Ovary (tissue), 3 donors: ENCODE measurements at regions not wholly inside any gene's neighbourhood (a gene's known extent, or its start where the extent isn't known, plus 50 kb on each side); places are given as distances from the start of the nearest gene placed in this dataset.

Experiments used
- CTCF ChIP-seq, 3 donors: fragments of 450-650 bp in 2 of 3; fragments of 200-600 bp in 1 of 3; IDR thresholded peaks; one replicate each; pipeline versions ENCODE4 v1.5.1 to v1.8.0; 2016 to 2022; ENCODE audit warnings: antibody characterized with exemption in 3 of 3, mild to moderate bottlenecking in 1 of 3
- EP300 ChIP-seq: sonication (generic); formaldehyde crosslinking; IDR thresholded peaks from one replicate; pipeline ENCODE4 v1.6.1; 2017; ENCODE audit warnings: antibody characterized with exemption
- donor health status: DM: no; HTN: no; CAD: no.

DNA sequence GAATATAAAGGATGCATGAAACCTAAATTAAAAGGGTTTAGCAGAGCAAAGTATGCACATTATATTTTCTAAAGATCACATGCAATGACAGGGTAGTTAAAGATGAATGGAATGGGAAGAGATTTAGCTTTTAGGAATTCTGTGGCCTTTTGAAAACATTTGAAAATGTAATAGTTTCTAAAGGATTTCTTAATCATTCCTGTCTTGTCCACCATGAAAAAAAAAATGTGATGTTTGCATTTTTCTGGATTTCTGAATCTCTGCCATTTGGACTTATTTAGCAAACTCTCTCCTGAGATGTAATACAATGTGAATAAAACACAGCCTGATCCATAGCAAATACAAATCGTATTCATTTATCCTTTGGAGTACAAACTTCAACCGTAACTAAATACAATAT, 126.6 kb upstream of the RAB11FIP2 start:
- TF ChIP-seq CTCF (IDR thresholded peaks at IDR 0.05) (no peak), EP300 (no peak)
